Dedifferentiated amniotic fluid mesenchymal stem cell (primary cell): ENCODE measurements at regions not wholly inside any gene's neighbourhood (a gene's known extent, or its start where the extent isn't known, plus 50 kb on each side); places are given as distances from the start of the nearest gene placed in this dataset.

Experiments used
- DNase-seq: peaks from one replicate; pipeline ENCODE4 v3.0.0-alpha.2; 2016; ENCODE audit errors: extremely low spot score

DNA sequence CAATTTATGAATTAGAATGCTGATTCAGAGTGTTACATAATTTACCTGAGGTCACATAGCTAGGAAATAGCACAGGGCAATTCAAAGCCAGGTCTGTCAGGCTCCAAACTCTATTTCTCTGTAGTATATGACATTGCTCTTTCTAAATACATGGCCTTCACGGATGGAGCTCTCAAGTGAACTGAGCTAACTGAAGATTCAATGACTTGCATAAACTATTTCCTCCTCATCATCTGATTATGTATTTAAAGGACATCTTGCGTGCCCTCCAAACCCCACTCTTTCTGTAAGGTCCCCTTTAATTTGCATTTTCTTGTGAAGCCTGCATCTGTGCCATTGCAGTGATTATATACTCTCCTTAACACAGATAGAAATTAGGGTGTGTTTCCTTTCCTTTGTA, 537.4 kb upstream of the VRK2 start:
- no peak for DNase-seq

DNA sequence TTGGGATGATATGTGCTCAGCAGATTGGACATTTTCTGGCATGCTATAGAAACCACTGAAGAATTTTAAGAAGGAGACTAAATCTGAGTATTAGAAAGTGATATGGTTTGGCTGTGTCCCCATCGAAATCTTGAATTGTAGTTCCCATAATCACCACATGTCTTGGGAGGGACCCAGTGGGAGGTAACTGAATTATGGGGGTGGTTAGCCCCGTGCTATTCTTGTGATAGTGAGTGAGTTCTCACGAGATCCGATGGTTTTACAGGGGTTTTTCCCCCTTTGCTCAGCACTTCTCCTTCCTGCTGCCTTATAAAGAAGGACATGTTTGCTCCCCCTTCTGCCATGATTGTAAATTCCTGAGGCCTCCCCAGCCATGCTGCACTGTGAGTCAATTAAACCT, 535.9 kb upstream of the VRK2 start:
- no peak for DNase-seq

DNA sequence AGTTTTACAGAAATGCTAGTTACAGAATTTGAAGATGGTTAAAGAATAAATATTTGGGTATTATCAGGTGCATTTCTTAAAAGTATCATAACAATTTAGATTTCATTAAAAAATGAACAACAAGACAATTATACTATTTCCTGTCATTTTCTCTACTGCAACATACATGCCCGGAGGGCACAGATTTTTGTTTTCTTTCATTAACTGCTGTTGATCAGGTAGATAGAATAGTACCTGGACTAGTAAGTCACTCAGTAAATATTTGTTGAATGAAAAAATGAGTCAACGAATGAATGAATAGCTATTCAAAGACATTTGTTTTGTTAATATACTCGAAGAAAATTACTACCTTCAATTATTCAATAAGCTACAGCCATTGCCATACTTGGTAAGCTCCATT, 531.2 kb upstream of the VRK2 start:
- no peak for DNase-seq

DNA sequence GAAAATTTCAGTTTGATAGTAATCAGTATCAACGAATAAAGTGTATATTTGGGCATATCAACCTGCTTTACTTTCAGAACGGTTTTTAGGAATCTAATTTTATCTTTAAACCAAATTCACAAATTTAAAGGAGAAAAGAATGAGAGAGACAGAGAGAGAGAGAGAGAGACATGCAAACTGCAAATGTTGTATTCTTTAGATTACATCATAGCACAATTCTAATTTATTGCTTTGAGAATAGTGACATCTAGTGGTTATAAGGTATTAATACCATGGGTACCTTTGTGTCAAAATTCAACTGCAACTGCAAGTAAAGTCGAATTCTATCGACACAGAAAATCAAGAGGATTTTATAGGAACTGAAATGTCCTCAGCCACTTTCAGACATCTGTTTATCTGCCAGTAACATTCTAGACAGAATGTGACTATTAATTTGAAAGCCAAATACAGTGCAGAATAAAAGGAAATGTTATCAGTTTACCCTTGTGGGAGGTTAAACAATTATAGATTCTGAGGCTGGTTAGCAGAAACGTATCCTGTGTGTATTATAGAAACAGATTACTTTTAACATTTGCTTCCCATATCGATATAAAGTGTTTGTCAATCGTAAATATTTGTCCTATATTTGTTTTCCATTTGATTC, 529.8 kb upstream of the VRK2 start:
- DNase-seq = peak; percentile 61

DNA sequence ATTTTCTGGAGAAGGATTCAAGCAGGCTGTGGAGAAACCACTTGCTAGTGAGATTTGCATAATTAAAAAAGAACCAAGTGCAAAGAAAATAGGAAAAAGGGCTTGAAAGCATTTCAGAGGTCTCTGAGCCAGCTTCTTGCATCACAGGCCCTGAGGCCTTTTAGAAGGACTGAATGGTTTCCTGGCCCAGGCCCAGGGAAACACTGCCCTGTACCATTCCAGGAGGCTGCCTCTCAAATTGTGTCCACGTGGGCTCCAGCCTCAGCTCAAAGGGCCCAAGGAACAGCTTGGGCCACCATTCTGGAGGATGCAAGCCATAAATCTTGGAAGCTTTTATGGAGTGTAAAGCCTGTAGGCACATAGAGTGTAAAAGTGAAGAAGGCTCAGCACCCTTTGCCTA, 523.3 kb upstream of the VRK2 start:
- no peak for DNase-seq

DNA sequence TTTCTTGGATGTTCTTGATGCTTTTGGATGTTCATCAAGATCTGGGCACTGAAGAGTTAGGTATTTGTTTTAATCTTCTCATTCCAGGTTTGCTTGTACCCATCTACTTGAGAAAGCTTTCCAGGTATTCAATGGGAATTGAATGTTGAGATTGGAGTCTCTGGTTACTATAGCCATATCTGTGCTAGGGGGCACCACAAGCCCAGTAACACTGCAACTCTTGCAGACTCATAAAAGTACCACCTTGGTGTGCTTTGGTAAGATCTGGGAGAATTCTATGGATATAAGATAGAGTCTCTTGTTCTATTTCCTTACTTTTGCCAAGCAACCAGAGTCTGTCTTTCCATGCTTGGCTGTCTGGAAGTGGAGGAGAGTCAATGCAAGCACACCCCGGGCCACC, 518.9 kb upstream of the VRK2 start:
- no peak for DNase-seq

DNA sequence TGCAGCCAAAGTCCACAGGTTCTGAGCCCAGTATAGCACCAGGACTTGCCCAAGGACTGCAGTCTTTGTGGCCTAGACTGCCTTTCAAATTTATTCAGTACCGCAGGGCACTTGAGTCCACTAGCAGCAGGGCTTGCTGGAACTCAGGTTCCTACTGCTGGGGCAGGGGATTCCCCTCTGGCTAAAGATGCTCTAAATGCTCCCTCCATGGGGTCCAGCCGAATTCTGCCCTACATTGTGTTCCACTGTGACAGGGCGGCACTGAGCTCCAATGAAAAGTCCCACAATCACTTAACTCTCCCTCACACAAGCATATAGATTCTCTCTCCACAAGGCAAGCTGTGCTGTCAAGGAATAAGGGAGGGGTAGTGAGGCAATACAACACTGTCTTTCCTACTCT, 518.1 kb upstream of the VRK2 start:
- DNase-seq = no peak

DNA sequence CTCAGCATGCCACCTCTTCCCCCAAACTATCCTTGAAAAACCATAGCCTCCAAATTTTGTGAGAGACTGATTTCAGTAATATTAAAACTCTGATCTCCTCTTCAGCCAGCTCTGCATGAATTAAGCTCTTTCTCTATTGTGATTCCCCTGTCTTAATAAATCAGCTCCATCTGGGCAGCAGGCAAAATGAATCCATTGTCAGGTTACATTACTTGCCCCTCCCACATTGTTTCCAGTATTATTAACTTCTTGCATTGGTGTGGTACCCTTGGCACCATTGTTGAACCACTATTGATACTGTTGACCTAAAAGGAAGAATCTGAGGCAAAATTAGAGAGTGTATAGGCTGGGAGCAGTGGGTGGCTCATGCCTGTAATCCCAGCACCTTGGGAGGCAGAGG, 512.2 kb upstream of the VRK2 start:
- no peak for DNase-seq

DNA sequence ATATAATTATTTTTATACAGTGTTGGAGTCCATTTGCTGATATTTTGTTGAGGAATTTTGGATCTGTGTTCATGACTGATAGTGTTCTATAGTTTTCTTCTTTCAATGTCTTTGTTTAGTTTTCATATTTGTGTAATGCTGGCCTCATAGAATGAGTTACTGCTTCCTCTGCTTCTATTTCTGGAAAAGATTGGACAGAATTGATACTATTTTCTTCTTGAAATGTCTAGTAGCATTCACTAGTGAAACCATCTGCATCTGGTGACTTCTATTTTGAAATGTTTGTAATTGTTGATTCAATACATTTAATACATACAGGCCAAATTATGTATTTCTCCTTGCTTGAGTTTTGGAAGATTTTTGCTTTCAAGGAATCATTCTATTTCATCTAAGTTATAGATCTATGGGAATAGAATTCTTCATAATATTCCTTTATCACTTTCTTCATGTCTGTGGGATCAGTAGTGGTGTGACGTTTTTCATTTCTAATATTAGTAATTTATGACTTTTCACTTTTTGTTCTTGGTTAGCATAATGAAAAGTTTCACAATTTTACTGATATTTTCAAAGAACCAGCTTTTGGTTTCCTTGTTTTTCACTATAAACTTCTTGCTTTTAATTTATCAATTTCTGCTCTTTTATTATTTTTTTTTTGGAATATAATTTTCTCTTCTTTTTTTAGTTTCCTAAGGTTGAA, 509.9 kb upstream of the VRK2 start:
- DNase-seq = no peak

DNA sequence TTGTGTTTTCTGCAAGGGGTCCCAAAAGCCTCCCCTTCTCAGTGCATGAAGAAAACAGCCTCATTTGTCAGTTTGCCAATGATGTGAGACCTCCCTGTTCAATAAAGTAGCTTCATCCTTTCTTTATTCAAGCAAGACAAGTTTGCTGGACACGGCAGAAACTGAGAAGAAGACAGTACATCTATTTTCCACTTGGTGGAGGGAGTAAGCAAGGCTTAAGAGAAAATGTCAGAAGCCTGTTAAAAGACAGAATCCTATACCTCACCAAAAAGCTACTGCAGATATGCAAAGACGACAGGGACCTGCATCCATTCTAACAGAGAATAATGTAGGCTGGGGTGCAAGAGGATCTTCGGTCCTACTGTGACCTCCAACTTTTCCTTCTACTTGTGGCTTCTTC, 506.8 kb upstream of the VRK2 start:
- no peak for DNase-seq

DNA sequence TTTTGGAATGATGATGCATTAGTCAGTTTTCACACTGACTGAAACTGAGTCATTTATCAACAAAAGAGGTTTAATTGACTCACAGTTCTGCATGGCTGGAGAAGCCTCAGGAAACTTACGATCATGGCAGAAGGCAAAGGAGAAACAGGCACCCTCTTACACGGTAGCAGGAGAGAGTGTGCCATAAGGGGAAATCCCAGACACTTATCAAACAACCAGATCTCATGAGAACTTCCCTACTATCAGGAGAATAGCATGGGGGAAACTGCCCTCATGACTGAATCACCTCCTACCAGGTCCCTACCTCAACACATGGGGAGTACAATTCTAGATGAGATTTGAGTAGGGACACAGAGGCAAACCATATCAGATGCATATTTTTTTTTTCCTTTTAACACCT, 504.5 kb upstream of the VRK2 start:
- no peak for DNase-seq

DNA sequence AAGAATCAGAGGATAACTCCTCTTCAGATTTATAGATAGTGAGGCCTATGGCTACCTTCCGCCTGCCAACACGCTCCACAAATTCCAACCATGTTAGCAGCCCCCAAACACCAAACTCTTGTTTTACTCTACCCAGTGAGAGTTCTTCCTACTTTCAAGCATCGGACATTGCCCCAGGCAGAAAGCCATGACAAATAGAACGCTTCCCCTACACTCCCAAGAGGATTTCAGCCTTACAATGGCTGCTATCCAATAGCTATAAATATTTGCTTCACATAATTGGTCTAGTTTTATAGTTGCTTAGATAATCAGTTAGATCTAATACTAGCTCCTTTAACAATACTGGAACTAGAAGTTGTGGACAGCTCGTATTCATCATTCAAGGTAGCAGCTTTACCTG, 503.4 kb upstream of the VRK2 start:
- DNase-seq = no peak

DNA sequence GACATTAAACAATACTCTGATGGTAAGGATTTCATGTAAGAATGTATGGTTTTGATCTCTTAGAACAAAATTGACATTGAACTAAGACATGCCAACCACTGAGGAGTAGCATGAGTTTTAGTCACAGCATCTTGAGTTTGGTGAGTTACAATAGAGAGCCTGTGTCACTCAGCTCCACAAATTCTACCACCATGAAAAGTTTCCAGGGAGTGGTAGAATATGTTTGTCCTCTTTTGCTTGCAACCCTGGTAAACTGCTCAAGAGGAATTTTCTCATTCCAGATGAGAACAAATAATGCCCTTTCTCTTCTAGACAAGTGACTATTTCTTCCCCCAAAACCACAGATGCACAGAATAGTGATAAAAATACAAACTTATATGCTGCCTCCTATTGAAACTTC, 502.0 kb upstream of the VRK2 start:
- DNase-seq = no peak

DNA sequence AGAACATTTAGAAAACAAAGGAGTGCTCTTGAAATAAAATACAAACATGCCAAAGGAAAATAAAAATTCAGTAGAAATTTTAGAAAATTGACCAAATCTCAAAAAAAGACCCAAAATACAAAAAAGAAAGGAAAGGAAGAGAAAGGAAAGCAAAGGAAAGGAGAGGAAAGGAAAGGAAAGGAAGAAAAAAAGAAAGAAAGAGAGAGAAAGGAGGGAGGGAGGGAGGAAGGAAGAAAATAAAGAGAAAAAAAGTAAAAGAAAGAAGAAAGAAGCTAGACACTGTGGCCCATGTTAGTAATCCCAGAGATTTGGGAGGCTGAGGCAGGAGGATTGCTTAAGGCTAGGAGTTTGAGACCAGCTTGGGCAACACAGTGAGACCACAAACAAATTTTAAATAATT, 500.1 kb upstream of the VRK2 start:
- no peak for DNase-seq

DNA sequence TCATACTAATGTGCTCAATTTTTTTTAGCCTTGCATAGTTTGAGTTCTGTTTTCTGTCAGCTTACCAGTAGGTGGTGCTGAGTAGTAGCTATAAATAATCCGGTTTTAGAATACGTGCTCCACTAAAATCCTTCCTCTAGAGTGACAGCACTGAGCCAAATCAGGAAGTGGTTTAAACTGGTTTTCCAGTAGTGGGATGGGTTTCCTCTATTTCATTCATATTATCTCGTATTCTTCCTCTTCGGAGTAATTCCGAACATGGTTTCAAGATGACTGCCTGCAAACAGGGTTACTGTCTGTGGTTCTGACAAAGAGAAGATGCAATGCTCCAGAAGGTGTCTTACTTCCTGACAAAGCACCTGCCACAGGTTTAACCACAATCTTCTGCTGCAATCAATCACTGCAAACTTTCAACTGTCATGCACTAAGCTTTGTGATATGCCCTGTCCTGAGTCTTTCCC, 496.9 kb upstream of the VRK2 start:
- DNase-seq = no peak

DNA sequence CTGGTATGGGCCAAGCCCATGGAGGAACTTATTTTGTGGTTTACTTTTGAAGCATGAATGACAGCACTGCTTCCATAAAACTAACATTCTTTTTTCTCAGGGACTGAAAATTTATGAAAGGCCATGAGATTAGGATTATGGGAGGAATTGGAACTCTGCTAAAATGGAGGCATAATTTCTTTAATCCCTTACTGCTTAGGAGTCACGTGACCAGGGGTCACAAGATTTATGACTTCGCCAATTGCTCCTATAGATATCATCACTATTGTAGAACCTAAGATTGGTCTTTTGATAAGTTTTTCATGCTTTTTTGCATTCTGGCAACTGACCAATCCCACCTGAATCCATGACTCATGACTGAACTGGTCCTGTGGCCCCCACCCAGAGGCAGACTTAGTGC, 495.7 kb upstream of the VRK2 start:
- no peak for DNase-seq

DNA sequence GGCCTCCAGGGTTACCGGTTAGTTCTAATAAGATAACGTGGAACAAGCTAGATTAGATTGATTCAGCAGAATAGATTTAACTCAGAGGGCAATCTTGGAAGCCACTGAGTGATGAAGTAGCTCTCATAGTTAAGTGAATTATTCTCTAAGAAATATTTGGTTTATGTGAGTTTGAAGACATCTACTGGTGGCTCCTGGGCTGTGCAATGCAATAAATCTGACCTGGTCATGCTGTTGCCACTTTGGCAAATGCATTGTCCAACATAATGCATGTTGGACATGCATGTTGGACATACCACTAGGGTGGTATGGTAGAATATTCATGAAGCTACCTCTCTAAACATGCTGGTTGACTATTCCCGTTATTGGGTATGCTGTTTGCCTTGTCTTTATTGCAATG, 493.7 kb upstream of the VRK2 start:
- no peak for DNase-seq

DNA sequence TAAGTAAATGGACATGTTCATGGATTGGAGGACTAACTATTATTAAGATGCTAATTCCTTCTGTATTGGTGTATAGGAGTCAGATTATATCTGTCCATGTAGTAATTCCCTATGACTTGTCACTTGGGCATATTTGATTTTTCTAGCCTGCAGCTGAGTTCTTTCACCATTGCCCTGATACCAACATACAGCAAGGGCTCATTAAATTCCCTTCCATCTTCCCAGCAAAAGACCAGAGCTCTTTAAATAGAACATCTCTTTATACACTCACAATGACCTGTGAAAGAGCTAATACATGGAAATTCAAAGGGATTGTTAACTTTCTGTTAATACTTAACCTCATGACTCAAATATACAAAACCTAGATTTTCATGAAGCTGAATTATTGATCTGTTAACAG, 492.3 kb upstream of the VRK2 start:
- DNase-seq = no peak

DNA sequence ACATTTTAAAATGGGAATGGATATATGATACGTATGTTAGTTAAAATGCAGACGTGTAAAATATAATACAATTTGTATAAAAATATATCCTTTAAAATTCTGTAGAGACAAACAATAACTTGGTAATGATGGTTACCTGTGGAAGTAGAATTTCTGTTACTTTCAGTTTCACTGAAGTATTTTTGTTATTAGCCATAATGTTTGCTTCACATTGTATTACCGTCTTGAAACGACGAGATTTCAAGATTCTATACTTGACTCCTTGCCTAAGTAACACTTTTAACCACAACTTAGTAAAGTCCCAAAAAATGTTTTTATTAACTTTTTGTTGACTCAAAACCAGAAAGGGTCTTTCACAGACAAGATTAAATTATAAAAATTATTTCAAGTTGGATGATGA, 488.3 kb upstream of the VRK2 start:
- no peak for DNase-seq

DNA sequence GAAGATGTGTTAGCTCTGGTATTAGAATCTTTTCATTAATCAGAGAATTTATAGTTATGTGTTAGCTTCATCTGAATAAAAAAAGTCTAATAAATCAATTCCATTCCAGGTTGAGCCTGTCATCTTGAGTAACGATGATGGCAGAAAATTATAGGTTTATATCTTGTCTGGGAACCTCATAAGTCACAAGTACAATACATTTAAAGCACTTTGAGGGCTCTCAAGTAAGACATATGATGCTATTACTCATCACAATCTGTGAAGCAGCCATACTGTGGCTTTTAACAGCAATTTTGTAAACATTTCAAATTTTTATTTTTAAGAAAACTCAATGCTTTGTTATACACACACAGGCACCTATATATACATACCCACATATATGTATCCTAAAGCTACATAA, 484.1 kb upstream of the VRK2 start:
- DNase-seq = no peak

DNA sequence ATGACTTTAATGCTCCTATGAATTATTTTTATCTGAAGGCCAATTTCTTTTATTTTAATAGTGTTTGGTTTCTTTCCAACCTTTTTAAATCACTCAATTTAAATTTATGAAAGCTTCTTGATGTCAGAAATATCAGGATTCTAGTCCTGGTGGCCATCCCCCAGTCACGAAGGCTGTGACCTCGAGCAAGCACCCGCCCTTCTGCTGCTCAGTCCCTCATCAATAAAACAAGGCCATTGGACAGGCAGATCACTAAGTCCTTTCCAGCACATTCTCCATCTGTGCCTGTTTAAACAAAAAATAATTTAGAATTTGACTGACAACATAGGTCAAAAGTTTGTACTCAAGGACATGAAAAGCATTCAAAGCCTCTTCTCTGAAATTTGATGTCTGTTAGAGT, 483.6 kb upstream of the VRK2 start:
- no peak for DNase-seq

DNA sequence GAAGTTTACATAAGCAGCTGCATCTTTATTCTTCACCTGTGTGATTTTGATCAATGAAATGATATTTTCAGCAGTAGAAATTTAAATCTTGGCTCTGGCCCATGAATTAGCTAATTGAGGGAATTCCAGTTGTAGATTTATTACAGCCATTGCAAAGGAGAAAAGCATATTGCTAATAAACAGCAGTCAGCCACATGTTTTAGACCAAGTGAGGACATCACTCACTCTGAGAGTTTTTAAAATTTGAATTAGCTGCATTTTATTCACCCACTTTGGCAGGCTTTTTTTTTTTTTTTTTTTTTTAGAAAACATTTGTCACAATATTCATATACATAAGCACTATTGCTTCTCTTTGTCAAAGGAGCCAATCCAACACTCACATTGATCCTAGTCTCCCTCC, 479.4 kb upstream of the VRK2 start:
- DNase-seq = no peak

DNA sequence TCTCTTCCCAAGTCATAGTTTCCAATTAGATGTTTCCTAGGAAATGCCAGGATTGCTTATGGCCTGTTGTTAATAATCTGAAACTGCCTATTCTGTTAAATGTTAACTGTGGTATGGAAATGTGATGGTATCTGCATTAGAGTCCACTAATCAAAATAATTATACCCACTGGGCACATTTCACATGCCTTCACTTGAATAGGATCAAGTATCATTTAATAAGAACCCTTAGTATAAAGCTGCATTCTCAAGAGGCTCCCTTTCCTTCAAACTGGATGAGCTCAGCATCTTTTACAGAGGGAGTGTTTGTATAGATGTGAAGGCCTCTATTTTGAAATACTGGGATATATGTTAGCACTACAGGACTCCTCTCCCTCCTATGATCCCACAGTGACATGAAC, 477.2 kb upstream of the VRK2 start:
- DNase-seq = no peak

DNA sequence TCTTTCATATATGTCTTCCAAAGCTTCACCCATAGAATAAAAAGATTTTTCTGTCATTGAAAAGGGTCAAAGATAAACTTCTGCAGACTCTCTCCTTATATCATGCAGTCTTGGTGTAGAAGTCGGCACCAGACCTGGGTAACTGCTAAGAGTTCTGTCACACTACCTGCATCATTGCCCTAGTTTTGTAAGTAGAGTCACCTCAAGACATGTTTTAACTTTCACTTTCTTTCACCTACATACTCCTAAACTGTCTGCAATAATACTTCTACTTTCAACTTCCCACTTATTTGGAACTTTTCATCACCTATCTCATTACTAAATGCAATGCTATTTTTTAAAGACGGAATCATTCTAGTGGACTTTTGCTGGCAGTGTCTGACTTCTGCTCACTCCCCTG, 475.6 kb upstream of the VRK2 start:
- no peak for DNase-seq
